NCI-H226 (cell line): ENCODE measurements at regions not wholly inside any gene's neighbourhood (a gene's known extent, or its start where the extent isn't known, plus 50 kb on each side); places are given as distances from the start of the nearest gene placed in this dataset.
"Not testable (repeated sequence)": the region's sequence is repeated elsewhere in the genome, so short reads cannot be mapped to it uniquely, and the experiment has no call there.

ENCODE experiments used
- DNase-seq: peaks from one replicate; pipeline ENCODE4 v3.0.0-alpha.2; 2015

DNA sequence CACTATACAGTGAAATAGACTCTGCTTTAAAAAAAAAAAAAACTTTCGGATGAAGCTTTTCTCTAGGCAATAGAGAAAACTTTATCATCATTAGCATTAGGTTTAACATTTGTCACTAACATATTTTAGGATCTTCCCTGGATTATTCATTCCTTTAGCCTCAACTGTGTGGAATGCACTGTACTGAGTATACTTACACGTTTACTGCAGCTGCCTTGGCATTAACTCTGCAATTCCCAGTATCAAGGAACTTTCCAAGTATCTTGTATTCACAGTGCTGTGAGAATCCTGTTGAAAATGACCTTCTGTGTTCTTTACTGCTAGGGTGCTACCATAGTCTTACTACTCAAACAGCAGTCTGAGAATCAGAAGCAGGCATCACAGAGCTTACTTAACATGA is 328.2 kb upstream of the COL3A1 start:
- no peak for DNase-seq

- DNase-seq: no peak
Observed at GRCh38 chr2:188647430-188648070, 326.6 kb upstream of the COL3A1 start.

DNA sequence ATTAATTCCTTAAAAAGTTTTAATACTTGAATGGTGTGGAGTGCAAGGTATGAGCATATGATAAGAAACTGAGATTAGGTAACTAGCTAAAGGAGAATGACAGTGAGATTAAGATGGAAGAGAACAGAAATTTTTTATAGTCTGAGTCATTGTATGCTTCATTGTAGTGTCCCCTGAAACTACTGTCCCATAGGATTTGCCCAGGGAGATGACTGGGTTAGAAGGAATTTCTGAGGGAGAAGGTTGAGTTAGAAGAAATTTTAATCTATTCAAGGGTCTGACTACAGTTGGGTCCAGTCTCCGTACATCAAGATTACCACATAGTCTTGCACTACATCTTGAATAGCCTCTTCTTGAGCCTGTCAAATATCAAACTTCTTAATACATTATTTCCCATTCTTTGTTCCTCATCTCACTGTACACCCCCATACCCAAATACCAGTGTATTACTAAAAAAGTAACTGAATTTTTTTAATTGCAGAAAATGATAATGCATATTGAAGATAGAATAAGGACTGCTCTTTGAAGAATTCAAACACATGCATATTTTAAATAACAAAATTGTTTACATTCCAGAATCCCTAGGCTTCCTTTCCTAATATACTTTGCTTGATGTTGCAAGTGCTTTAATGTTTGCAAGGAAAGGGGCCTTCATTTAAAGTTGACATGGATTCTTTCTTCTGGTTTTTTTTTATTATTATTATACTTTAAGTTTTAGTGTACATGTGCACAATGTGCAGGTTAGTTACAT is 314.3 kb upstream of the COL3A1 start:
- peak; percentile 84 for DNase-seq

DNA sequence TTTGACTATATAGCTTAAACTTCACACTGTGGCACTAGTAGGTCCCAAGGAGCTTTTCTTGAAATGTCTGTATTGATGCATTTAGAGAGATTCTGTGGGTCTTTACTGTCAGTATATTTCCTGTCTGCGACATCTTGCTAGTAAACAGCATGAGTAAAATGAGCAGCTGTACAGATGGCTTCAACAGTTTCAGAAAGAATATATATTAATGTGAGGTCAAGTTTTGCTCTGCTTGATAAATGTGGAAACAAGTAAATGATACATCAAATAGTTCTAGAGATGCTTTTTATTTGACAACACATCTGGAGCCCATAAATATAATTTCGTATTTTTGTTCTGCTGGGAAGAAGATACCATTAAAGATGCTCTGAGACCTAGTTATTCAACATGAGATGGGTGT is 310.9 kb upstream of the COL3A1 start:
- no peak for DNase-seq

- DNase-seq: no peak
Observed at GRCh38 chr2:188664416-188664815, 309.8 kb upstream of the COL3A1 start.

DNA sequence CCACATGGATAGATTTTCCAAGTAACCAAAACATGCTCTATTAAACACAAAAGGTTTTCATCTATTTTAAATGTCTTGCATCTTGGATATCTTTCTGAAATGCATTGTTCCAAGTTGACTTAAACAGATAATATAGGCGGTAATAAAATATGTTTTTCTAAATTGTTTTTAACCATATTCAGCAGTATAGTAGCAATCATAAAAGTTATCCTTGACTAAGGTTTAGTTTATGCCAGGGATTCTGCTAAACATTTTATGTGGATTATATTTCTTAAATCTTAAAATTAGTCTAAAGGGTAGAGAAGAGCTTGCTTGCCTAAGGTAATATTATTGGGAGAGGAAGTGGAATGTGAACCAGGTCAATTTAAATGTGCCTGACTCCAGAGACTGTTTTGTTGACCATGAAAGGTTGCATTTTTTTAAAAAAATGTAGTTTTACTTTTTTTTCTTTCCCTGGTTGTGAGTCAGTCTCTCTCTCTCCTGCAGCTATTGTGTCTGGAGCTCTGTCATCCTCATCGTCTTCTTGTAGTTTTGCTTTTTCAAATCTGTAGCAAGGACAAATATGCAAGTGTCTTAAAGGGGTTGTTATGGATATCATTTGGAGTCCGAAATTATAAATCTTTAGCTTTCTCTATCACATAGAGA is 309.1 kb upstream of the COL3A1 start:
- no peak for DNase-seq

DNA sequence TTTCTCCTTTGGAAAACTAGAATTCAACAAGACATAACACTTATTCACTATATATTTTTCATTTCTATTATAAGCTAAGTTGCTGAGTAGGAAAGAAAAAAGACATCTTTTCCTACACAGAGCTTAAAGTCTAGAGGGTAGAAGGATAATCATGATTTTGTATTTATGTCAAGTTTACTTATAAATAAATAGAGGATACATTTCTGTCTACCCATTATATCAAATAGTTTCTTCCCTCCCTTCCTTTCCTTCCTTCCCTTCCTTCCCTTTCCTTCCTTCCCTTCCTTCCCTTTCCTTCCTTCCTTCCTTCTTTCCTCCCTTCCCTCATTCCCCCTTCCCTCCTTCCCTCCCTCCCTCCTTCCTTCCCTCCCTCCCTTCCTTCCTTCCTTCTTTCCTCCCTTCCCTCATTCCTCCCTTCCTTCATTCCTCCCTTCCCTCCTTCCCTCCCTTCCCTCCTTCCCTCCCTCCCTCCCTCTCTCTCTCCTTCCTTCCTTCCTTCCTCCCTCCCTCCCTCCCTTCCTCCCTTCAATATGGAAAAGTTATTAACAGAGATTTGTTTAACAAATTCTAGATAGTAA is 308.4 kb upstream of the COL3A1 start:
- no peak for DNase-seq

GRCh38 chr2:188666503-188666902 is 307.7 kb upstream of the COL3A1 start:
- DNase-seq: no peak

DNA sequence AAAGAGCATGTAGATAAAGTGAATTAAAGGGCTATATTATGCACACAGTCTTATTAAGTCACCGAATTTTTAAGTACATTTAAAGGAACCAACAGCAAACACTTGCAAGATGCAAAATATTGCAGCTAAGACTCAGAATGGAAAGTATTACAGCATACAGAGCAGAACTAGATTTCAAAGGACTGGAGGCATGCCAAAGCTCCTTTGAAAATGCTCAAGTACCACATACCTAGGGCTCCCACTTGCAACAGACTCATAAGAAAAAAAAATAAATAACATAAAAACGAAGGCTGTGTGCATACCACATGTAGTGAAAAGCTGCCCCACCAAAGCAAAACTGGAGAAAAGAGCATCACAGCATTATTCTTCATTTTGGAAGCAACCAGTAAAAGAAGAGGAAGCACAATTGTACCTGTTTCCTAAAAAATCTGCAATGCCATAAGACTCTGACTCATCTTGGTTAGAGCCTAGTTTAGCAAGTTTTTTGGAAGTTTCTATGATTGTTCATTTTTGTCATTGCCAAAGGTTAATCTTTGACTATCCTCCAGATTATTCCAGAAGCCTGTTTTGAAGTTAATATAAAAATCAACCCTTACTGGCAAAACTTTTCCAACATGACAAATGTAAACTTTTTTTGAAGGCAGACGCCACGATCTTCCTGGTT is 306.0 kb upstream of the COL3A1 start:
- peak; percentile 68 for DNase-seq

DNA sequence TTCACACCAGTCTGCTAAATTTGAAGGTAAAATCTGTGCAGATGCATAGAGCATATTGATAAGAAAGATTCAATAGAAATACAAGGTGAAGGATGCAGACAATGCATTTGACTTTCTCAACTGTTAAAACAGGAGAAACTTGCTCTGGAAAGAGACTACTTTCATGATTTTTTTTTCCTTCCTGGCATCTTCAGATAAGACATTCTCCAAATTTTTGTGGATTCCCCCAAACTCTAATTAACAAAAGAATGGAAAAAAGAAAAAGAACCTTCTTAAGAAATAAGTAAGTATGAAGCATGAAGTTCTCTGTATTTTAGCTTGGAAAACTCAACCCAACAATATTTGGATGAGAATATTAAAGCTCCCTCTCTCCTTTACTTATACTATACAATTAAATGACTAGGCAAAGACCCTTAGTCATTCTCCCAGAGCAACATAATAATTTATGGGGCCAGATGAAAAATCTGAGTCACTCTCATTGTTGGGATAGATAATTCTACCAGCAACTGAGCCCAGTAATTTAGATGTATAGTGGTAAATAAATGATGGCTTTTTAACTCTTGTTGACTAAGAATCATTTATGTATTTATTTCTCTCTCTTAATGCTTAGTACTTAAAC is 298.7 kb upstream of the COL3A1 start:
- peak; percentile 70 for DNase-seq

GRCh38 chr2:188676010-188676400 is 298.2 kb upstream of the COL3A1 start:
- DNase-seq: peak; percentile 40

DNA sequence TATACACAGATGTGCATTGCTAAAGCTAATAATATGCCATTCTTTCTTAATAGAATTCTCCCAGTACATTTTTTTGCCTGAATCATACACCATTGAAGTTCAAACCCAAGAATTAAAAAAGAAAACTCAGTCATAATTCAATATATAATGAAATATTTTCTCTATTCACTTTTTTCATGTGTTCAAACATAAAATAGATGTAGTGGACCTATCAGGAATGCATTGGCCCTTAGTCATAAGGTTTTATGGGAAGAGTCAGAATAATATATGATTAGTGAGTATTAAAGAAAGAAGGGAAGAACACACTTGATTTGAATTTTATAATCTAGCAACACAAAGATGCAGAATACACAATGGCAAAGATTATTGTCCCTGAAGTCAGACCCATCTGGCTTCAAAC is 297.0 kb upstream of the COL3A1 start:
- peak; percentile 48 for DNase-seq

- peak; percentile 80 for DNase-seq
Observed at GRCh38 chr2:188678882-188679281, 295.3 kb upstream of the COL3A1 start.

DNA sequence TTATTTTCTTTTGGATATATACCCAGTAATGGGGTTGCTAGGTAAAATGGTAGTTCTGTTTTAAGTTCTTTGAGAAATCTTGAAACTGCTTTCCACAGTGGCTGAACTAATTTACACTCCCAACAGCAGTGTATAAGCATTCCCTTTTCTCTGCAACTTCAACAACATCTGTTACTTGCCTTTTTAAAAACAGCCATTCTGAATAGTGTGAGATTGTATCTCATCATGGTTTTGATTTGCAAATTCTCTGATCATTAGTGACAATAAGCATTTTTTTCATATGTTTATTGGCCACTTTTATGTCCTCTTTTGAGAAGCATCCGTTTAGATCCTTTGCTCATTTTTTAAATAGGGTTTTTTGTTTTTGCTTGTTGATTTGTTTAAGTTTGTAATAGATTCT is 291.3 kb upstream of the COL3A1 start:
- no peak for DNase-seq

- no peak for DNase-seq
Observed at GRCh38 chr2:188684795-188685194, 289.4 kb upstream of the COL3A1 start.

- DNase-seq: no peak
Observed at GRCh38 chr2:188693111-188693510, 281.1 kb upstream of the COL3A1 start.

- no peak for DNase-seq
Observed at GRCh38 chr2:188693771-188694170, 280.4 kb upstream of the COL3A1 start.

DNA sequence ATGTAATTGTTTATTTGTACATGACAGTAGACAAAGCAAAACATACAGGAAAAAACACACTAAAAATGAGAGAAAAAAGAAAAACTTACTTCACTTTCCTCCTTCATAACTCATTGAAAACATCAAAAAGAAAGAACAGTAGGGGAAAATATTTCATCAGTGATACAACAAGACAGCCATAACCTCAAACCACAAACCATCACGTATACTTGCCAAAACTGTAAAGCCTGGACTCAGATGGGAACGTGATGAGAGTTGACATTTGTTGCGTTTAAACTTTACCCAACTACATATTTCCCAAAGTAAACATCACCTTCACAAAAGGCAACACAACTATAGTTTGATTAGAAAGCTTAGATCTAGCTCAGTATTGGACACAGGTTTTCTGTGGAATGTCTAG is 278.2 kb upstream of the COL3A1 start:
- peak; percentile 84 for DNase-seq

DNA sequence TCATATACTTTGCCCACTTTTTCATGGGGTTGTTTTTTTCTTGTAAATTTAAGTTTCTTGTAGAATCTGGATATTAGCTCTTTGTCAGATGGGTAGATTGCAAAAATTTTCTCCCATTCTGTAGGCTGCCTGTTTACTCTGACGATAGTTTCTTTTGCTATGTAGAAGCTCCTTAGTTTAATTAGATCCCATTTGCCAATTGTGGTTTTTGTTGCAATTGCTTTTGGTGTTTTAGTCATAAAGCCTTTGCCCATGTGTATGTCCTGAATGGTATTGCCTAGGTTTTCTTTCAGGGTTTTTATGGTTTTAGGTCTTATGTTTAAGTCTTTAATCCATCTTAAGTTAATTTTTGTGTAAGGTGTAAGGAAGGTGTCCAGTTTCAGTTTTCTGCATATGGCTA is 276.0 kb upstream of the COL3A1 start:
- DNase-seq: not testable (repeated sequence)

DNA sequence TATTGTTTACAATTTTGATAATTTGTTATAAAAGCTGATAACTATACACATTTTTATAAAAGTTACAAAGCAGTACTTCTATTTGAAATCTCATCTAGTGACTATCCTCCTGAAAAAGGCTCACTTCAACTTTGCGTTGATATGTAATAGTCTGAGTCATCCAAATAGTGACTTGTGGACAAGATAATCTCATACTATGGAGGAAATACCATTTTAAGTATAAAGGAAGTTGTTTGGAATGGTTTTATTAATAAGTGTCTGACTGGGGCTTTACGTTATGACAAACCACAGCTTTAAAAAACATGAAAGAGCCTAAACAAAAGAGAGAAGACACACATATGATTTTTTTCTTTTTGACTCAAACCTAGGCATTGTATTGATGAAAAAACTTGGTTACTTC is 272.3 kb upstream of the COL3A1 start:
- DNase-seq: peak; percentile 49

DNA sequence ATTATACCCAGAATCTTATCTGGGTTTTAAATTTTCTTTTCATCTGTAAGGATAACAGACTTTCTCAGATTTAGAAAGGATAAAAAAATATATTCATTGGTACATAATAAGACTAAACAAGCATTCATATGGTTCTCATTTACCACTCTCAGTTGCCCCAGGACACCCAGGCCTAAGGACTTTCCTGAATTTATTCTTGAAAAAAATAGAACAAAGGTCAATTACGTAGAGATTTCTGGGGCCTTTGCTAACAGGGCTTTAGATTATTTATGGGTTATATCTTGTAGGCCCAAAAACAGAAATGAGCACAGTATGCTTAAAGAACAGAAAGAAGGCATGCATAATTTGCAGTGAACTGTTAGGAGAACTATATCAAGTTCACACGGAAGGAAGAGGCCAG is 269.0 kb upstream of the COL3A1 start:
- DNase-seq: no peak

DNA sequence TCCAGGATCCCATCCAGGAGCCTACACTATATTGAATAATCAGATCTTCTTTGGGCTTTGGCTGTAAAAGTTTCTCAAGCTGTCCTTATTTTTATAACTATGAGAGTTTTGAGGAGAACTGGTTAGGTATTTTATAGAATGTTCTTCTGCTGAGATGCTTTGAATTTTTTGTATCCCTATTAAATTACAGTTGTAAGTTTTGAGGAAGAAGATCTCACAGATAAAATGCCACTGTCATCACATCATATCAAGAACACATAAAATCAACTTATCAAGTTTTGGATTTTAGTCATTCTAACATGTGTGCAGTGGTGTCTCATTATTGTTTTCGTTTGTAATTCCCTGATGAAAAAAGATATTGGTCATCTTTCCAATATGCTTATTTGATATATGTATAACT is 260.2 kb upstream of the COL3A1 start:
- no peak for DNase-seq
